Right forelimb (tissue), 1 donor: ENCODE measurements at regions not wholly inside any gene's neighbourhood (a gene's known extent, or its start where the extent isn't known, plus 50 kb on each side); places are given as distances from the start of the nearest gene placed in this dataset.

ENCODE experiments used
- DNase-seq: peaks from one replicate; pipeline ENCODE4 v3.0.0-alpha.2; 2018

- DNase-seq = no peak
These were observed 743.7 kb upstream of the EPHA6 start for GRCh38 chr3:96070678-96071077.

GRCh38 chr3:96071097-96071496 lies 743.3 kb upstream of the EPHA6 start:
- no peak for DNase-seq

GRCh38 chr3:96072226-96072625 lies 742.2 kb upstream of the EPHA6 start:
- no peak for DNase-seq

- no peak for DNase-seq
These were observed 730.8 kb upstream of the EPHA6 start for GRCh38 chr3:96083610-96084009.

GRCh38 chr3:96086018-96086417 lies 728.4 kb upstream of the EPHA6 start:
- DNase-seq = no peak

- DNase-seq = no peak
These were observed 713.3 kb upstream of the EPHA6 start for GRCh38 chr3:96101006-96101560.

- no peak for DNase-seq
These were observed 707.7 kb upstream of the EPHA6 start for GRCh38 chr3:96106701-96107100.
